Occipital lobe (tissue), 1 donor: ENCODE measurements at regions not wholly inside any gene's neighbourhood (a gene's known extent, or its start where the extent isn't known, plus 50 kb on each side); places are given as distances from the start of the nearest gene placed in this dataset.
"Not testable (repeated sequence)": the region's sequence is repeated elsewhere in the genome, so short reads cannot be mapped to it uniquely, and the experiment has no call there.

Source experiments
- DNase-seq: peaks from one replicate; lab custom pipeline; 2025; lab: John Stamatoyannopoulos, UW

DNA sequence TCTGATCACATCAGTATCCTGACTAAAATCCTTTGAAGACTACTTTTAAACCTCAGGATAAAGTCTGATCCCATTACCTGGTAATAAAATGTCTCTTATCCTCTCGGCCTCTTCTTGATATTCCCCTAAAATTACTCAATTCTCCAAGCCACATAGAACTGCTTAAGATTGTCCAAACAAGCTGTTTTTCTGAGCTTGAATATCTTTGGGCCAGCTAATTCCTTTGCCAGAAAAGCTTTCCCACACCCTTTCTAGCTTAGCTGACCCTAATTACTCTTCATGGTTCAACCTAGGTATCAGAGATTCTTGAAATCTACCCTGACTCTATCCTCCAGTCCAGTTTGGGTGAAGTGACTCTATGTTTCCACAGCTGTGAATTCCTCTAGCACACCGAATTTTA, 328.6 kb downstream of the CRPPA start:
- DNase-seq, result no peak

- DNase-seq, result no peak
Observed at GRCh38 chr7:16091701-16092310, 329.5 kb downstream of the CRPPA start.

GRCh38 chr7:16089801-16090200, 331.5 kb downstream of the CRPPA start:
- DNase-seq, result no peak

- no peak for DNase-seq
Observed at GRCh38 chr7:16089191-16089590, 332.1 kb downstream of the CRPPA start.

- DNase-seq, result no peak
Observed at GRCh38 chr7:16086743-16087142, 334.6 kb downstream of the CRPPA start.

DNA sequence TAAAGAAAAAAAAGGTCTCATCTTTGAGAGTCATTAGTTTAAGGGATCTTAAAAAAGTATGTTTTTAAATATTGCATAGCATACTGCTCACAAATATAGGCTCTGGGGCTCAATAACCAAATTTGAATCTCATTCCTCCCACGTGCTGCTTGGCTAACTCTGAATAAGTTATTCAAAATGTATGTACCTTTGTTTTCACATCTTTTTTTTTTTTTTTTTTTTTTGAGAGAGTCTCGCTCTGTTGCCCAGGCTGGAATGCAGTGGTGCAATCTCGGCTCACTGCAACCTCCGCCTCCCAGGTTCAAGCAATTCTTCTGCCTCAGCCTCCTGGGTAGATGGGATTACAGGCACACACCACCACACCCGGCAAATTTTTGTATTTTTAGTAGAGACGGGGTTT, 335.6 kb downstream of the CRPPA start:
- DNase-seq, result not testable (repeated sequence)

GRCh38 chr7:16084875-16085274, 336.5 kb downstream of the CRPPA start:
- DNase-seq, result no peak

GRCh38 chr7:16084370-16084769, 337.0 kb downstream of the CRPPA start:
- no peak for DNase-seq

DNA sequence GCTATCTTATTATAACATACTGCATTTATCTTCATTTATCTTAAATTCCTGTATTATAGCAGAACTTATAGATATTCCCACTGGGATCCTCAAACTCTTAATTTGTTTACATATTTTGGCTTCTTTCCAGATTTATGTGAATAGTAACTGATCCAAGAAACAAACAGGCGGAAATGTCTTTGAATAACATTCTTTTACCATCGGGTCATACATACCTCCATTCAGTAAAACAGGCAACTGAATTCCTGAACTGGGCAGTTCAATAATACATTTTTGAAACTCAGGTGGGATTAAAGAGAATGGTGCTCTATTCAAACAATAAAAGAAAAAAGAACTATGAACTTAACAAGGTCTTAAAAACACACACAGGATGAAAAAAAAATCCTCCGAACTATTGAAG, 337.4 kb downstream of the CRPPA start:
- no peak for DNase-seq

- DNase-seq, result no peak
Observed at GRCh38 chr7:16080131-16080530, 341.2 kb downstream of the CRPPA start.

GRCh38 chr7:16079723-16080122, 341.6 kb downstream of the CRPPA start:
- DNase-seq, result no peak

DNA sequence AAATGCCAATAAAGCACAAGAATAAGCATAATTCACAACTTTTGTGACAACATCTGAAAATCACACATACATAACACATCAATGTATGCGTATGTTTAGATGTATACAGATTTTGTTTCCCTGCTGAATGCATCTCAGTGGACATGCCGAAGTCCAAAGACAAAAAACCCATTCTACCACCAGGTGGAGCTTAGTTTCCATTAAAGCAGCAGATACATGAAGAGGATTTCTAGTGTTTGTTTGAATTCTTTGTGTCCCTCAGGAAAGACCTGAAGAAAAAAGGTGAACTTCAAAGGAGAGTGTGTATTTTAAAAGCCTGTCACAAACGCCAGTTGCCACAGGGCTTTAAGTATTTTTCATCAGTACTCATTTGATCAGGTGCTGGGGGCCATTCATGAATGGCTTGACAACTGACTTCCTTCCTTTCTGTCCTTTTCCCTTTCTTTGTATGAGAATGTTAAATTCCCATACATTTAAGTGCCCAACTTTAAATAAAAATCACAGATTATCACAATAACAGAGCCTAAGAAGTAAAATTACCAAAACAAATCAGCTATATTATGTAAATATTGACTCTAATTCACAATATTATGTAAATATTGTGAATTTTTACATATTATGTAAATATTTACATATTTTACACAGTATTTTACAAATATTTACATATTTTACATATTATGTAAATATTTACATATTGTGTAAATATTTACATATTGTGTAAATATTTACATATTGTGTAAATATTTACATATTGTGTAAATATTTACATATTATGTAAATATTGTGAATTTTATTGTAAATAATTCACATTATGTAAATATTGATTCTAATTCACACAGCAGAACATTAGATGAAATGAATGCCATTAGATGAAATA, 343.0 kb downstream of the CRPPA start:
- DNase-seq, result no peak

DNA sequence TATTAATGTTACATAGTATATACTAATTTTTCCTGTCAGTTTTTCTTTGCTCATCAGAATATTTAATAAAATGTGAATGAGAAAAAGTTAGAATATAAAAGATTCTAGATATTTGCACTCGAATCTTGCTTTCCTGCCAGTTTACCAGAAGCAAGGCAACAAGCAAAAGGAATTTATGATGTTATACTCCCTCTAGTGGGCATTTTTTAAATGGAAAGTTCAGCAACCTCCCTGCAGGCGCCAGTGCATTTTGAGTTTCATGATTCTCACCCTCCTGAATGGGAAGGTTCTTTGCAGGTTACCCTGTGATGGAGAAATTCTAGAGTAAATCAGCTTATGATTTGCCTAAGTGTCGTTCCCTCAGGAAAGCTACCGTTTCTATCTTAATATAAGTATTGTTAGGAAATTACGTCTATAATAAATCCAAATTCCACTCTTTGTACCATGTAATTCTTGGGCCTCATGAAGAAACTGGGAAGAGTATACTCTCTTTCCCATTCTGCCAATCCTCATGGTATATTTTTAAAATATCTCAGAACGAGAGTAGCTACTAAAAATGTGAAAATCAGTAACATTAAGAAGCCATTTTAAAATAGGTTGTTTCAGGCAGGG, 350.0 kb downstream of the CRPPA start:
- DNase-seq, result no peak

- DNase-seq, result no peak
Observed at GRCh38 chr7:16070806-16071205, 350.5 kb downstream of the CRPPA start.

DNA sequence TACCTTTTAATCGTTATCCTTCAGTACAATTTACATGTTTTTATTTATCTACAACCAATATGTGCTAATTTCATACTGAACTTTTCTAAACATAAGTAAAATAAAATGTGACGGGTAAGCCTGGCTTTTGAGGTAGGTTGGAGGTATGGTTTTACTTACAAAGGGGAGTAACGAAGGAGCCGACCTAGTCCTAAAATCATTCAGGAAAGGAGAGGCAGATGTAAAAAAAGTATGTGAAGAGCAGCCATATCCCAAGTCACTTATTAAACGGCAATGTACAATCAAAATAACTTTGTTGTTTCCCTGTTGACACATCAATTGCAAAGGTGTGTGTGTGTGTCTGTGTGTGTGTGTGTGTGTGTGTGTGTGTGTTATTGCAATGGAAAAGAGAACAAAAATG, 351.3 kb downstream of the CRPPA start:
- no peak for DNase-seq

DNA sequence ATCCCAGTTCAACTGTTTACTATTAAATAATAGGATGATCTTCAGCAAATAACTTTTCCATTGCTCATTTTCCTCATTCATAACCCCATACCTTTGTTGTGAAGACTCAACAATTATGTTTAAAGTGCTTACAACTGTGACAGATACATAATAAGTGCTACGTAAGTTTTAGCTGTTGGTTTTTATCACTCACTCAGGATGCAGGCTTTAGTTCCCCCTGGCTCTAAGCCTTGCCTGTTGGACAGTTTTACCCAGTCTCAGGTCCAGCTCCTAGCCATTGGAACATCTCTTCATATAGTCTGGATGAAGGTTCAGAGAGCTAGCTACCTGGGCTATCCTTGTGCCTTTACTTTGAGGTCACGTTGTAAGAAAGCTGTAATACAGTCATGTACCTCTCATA, 353.2 kb downstream of the CRPPA start:
- DNase-seq, result no peak

DNA sequence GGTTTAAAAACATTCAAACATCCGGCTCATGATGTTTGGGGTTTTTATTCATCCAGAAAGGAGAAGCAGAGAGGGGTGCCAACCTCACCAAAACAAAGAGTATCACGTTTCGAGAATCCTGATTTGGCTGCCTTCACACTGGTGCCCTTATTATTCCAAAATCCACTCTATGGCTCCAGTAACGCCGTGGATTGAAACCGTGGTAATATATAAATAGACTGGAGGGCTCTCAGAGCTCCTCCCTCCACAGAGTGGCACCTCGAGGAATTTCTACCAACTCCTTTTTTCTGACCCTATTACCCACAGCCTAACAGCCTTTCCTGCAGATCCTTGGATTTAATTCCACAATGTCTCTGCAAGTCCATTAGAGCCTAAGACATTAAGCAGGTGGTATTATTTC, 353.6 kb downstream of the CRPPA start:
- no peak for DNase-seq

DNA sequence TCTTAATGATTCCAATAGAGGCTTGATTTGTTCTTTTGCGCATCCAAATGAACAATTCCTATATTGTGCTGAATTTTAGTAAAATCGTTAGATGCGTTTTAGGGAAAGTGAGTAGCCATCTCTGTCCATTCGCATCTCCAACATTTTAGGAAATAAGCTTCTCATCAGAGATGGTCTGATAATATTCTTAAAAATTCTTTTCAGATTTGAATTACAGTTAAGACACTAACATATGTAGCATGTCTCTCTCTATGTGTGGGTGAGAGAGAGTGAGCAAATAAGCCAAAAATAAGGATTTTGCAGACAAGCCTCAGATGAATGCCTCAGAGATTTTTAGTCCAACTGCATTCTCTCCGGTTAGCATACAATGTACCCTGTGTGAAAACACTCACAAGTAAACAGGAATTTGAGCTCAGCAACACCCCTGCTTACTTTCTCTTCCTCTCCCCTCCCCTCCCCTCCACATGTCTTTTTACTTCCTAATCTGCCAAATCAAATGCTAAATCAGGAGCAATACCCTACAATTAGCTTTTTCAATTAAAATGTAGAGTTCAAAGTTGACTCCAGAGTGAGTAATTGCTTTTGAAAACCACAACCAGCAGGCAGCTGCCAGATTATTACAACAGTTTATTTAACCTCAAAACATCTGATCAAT, 354.4 kb downstream of the CRPPA start:
- no peak for DNase-seq

GRCh38 chr7:16065939-16066338, 355.4 kb downstream of the CRPPA start:
- no peak for DNase-seq

GRCh38 chr7:16063716-16064675, 357.3 kb downstream of the CRPPA start:
- DNase-seq, result no peak

DNA sequence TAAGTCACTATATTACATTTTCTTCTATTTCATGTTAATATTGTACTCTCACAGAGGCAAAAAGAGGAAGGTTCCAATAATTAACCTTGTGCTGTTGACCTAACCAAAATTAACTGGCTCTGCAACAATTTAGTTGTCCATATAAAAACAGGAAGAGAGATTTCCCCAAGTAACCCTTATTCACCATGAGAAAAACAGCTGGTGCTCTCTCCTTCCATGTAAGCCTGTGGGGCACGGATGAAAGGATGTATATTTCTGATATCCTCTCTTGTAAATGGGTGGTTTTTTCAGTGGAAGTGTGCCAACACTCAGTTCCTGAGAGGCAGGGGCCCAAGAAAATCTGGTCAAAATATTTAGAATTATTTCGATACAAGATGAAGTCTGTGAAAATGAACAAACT, 358.1 kb downstream of the CRPPA start:
- no peak for DNase-seq
